GM21723 (cell line): ENCODE measurements at regions not wholly inside any gene's neighbourhood (a gene's known extent, or its start where the extent isn't known, plus 50 kb on each side); places are given as distances from the start of the nearest gene placed in this dataset.

Source experiments
- ATAC-seq: cut with Tn5 transposase; IDR thresholded peaks from one replicate; pipeline ENCODE4 v1.9.1; 2021; ENCODE audit warnings: mild to moderate bottlenecking, moderate library complexity; ENCODE audit not compliant: unreplicated experiment

DNA sequence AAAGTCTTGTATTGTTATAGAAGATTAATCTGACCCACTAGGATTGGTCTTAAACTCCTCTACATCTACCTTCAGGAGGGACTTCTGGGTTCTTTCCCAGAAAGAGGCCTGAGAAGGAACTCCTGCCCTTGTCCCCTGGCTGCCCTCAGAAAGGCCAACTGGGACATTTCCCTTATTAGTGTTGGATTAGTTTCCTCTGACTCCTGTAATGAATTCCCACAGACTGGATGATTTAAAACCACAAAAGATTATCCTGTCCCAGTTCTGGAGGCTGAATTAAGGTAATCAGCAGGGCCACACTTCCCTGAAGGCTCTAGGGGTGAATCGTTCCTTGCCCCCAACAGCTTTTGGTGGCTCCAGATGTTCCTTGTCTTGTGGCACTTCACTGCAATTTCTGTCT, 102.8 kb upstream of the NMNAT3 start:
- ATAC-seq, result no peak

DNA sequence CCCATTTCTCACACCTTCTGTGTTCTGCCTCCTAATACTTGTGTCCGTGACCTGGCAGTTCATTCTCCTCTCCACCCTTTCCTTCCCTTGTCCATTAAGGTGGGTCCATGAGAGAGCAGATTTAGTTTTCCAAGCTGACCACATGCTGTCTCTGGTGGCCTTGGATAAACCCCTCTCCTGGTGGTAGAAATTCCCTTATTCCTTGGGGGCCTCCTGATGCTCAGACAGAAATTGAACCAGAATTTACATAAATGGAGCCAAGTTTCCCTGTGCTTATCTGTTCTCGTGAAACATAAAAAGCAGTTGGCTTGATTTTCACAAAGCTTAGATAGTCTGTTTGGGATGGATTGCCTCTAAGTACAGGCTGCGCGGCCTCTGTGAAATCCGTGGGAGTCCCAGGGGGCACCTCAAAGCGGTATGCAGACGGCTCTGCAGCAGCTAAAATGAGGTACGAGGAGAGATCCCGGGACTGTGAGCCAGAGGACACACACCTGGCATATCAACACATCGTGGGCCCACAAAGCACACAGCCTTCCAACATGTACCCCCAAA, 101.0 kb upstream of the NMNAT3 start:
- no peak for ATAC-seq

DNA sequence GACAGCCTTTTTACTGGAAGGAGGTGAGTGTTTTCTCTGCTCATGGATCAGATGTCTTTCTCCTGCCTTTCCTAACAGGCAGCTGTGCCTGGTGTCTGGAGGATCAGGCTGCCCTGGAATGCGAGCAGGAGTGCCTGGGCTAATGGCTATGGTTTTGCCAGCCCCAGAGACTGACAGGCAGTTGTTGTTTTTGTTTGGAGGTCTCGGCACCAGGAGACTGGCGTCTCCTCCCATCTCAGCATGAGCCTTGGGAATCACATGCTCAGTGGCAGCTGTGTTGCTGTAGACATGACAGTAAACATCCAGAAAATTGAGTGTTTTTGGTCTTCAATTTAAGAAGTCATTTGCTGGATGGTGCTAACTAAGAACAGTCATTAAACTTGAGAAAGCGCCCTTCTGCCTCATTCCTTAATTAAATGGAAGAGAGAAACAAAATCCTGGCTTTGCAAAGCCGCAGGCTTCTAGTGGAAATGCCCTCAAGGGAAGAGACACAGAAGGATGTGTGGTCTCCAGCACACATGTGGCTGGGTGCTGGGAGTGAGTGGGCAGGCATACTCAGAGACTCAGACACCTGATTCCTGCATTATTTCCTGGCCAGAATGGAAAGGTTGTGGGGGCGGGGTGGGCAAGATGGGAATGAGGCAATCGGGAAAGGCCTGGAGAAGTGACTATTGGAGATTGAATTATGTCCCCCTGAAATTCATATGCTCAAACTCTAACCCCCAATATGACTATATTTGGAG, 97.0 kb upstream of the NMNAT3 start:
- no peak for ATAC-seq

DNA sequence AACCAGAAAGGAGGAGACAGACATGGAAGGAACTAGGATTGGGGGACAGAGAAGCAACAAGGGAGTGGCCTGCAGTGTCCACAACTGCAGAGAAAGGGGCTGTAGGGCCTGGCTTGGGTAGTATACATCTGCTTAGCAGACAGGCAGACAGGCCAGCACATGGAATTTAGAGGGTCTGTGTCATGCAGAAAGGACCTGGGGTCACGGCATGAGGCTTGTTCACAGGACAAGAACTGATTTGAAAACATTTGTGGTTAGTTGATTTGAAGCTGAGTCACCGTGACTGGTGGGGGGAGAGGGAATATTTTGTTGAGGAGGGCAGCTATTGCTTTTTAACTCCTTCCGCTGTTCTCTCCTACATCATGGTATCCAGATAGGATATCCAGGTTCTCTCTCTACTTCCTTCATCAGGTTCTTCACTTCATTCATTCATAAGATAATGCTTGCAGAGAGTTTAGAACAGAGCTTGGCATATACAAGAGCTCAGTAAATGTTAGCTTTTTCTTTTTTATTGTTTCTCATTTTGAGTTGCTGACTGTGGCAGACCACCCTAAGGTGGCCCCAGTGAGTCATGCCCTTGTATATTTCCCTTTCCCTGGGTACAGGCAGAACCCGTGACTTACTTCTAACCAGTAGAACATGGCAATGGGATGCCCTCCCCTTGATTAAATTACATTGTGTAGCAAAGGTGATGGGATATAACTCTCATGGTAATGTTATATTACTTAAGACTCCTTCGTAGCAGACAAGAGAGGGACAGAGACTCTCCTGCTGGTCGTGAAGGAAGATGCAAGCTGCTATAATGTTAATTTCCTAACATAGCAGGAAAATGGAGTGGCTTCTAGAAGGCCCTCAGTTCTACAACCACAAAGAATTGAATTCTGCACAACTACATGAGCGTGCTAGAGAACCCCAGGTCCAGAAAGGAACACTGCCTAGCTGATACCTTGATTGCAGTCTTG, 95.0 kb upstream of the NMNAT3 start:
- ATAC-seq, result no peak

DNA sequence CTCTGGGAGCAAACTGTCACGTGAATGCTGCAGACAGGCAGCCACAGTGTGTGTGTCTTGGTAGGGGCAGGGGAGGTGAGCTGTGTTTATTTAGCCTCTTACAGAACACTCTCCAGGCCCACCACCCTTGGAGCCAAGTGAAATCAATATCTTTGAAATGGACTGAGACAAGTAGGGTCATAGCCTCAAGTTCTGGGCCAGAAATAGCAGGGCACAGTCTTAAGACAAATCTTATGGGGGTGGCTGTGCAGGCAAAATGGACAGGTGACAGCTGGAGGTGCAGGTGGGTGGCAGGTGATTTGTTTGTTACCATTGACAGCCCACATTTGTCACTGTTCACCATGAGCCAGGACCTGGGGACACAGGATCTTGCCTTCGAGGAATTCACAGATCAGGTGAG, 93.6 kb upstream of the NMNAT3 start:
- ATAC-seq, result no peak

DNA sequence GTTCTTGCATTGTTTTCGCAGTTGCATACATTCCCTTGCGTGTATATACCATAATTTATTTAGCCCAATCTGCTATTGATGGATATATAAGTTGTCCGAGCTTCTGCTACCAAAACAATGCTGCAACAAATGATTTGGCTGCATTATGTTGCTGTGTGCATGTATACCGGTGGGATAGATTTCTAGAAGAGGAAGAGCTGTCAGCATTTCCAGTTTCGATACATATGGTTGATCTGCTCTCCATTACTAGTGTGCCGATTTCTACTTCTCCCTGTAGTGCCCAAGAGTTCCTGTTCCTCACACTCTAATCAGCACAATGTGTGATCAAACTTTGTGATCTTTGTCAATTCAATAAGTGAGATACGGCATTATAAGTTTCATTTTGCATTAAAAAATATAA, 92.8 kb upstream of the NMNAT3 start:
- ATAC-seq, result no peak

DNA sequence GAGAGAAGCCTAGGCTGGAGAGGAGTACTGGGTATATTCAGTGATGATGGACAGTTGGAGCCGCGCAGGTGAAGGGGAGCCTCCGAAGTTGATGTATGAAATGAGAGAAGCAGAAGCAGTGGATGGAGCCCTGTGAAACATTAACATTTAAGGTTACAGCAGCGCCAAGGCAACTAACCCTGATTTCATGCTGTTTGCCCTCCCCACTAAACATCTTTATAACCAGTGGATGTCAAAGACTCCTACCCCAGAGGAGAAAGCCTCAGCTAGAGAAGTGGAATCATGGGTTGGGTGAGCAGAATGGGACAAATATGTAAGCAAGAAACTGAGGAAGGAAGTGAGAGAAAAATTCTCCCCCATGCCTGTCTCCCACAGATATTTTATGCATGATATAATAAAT, 92.0 kb upstream of the NMNAT3 start:
- ATAC-seq, result no peak

DNA sequence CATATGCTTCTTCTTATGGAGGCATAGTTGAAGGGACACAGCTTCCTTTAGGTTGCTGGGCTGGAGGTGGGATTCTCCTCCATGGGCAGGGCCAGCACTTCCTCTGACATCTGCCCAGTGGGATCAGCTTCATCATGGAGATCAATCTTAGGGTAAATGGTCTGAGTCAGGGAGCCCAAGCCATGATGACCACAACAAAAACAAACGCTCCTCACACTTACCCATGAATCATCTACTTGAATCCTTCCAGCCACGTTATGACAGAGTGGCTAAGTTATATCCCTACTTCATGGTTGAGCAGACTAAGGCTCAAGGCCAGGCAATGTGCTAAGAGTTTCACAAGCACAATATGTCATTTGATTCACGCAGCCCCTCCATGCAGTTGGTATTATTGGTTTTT, 87.2 kb upstream of the NMNAT3 start:
- no peak for ATAC-seq

DNA sequence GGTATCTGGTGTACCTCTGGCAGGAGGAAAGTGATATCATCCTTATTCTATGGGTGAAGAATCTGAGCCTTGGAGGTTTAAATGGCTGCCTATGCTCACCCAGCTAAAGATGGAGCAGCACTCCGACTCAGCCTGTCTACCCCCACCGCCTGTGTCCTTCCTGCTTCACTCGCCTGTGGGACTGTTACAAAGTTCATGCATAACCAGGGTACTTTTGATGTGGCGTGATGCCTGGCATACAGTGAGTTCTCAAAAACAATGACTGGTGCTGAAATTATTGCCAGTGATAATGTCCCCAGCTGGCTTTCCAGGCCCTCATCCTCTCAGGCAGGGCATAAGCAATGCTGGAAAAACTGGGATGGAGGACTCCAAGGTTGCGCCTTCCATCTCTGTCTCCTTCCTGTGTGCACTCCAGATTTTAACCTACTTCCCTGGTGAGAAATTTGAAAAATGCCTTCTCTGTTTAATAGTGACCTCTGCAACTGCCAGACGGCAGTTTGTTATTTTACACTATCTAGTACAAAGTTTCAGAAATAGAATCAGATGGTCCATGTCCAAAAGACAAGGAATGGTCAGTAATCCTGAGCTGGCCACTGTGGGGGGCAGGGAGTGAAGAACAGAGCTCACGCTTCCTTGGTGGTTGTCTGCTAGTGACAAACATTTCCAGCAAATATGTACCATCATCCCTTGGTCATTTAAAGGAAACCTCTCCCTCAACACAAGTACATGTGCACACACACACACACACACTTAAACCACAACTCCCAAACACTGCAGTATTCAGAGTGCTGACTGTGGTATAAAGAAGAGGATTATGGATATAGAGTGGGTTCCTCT, 86.5 kb upstream of the NMNAT3 start:
- ATAC-seq, result no peak

DNA sequence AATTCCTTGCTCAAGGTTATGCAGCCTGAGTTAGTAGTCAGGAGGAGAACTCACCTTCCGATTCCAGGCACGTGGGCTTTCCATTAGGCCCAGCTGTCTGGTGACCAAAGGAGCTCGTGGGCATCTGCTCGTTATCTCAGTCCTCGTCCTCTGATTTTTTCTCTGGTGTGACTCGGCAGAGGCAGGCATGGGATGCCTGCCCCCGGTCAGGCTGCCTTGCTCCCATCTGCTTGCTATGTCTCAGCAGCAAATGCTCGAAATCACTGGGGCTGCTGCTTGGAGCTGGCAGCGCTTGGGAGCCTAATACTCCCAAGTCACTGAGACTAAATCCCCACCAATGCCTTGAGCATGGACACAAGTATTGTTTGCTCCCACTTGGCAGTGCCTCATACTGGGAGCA, 84.5 kb upstream of the NMNAT3 start:
- no peak for ATAC-seq

DNA sequence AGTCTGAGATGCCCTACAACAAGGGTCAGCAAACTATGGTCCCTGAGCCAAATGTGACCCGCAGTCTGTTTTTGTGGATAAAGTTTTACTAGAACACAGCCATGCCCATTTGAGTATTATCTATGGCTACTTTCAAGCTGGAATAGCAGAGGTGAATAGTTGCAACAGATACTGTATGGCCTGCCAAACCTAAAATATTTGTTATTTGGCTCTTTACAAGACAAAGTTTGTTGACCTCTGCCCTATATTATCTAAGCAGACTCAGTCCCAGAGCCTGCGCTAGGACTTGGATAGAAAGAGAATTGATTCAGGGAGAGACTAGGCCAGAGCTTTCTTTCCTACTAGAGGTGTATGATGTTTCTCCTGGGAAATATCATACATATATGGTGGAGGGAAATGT, 81.7 kb upstream of the NMNAT3 start:
- no peak for ATAC-seq

DNA sequence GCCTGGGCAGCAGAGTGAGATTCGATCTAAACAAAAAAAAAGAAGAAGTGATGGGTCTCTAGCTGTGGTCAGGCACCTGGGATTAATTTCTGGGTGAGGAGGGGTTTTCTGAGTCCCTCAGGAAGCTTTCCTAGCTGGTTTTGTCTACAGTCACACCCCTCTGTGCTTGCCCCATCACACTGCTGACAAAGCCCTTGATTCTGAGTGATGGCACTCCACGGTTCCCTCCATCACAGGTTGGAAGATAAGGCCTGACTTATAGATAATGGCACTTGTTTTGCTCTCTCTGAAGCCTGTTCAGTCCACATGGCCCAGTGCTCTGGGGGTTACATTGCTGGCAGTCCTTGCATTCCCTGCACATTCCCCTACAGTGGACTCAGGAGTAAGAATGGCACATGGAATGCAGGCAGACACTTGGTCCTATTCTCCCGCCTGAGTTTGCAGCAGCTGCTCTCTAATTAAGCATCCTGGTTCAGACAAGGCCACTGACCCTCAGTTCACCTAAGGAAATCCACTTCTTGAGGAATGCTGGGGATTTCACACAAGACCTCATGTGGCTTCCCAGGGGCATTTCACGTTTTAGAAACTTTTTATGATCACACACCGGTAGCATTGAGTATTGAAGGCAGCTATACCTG, 81.0 kb upstream of the NMNAT3 start:
- ATAC-seq, result no peak

DNA sequence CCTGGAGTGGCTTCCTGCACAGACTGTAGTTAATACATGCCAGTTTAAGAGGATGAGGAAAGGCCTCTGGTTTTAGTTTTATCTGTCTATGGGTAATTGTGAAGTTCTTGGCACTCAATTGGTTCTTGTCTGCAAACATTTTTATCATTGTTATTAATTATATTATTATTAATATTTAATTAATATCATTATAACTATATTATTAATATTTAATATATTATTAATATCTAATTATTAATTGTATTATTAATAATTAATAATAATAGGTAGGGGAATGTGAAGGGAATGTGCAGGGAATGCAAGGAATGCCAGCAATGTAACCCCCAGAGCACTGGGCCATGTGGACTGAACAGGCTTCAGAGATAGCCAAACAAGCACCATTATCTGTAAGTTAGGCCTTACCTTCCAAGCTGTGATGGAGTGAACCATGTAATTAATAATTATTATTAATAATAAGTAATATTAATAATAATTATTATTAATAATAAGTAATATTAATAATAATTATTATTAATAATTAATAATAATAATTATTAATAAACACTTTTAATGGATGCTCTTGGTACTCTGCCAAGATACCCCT, 79.8 kb upstream of the NMNAT3 start:
- ATAC-seq, result no peak

DNA sequence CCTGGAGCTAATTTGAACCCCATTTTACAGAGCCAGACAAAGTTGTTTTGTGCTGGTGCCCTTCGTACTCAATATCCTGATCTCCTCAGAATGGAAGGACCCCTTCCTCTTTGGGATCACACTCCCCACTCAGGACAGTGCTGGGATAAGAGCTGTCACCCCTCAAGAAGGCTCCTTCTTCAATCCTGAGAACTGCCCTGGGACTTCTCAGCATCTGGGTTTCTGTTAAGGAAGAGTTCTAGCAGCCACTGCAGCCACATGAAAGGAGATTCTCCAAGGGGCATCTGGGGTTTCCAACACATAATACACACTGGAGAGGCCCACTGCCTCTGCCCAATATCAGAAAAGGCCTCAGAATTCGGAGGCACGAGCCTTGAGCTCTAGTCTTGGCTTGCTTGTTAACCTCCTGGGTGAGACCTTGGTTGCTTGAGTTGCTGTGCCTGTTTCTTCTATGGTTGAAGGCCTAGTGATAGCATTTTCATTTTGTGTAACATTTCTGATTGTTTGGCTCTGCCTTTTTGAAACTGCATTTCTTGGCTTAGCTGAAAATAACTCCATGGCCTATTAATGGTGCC, 78.8 kb upstream of the NMNAT3 start:
- no peak for ATAC-seq

DNA sequence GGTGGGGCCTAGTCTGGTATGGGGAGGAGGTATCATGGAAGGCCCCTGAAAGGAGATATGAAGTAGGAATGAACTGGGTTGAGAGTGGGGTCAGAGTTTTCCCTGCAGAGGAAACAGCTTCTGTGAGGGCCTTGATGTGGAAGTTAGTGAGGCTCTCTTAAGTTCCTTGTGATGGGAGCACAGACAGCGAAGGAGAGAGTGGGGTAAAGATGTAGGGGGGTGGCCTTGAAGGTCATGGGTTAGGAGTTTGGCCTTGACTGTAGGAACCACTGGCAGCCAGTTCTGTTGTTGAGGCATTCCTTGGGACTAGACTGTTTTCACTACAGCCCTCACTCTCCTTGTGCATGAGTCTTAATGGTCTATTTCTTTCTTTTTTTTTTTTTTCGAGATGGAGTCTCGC, 77.8 kb upstream of the NMNAT3 start:
- no peak for ATAC-seq

DNA sequence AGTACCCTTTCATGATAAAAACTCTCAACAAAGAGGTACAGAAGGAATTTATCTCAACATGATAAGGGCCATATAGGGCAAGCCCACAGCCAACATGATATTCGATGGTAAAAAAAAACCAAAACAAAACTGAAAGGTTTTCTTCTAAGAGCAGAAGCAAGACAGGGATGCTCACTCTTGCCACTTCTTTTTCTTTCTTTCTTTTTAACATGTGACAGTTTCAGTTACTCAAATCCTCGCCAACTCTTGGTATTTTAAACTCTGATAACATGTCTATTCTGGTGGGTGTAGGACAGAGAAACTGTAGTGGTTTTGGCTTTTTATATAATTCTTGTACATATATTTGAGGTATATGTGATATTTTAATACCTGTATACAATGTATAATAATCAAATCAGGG, 74.0 kb upstream of the NMNAT3 start:
- peak; percentile 84 for ATAC-seq

DNA sequence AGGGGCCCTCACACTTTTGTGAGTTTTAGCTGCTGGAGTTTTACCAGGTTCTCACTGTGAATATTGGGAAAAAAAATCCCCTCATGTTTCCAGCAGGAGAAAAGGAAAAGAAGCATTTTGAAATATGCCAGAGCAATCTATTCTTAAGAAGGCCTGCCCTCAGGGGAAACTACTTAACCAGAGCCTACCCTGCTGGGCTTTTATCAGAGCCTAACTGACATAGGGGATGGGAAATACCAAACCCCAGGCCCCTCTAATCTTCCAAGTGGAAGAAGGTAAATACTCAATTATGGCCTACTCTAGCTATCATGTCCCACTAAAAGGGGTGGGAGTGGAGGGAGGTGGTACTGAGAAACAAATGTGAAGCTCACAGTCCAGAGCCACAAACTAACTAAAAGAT, 68.7 kb upstream of the NMNAT3 start:
- no peak for ATAC-seq

DNA sequence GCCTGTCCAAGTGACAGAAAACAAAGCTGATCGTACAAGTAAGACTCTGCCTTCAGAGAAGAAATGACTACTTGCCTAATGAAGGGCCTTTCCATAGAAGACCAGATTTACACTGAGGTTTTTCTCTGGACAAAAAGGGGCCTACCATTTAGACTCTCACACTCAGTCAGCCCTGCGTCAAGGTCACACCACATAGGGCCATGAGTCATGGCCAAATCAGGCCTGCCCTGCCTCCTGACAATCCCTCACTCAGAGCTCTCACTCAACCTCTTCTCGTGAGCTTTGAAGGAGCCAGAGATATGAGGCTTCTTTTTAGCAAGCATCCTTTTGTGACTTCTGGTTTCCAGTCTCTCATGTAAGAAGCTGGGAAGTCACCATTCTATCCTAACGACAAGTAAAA, 68.1 kb upstream of the NMNAT3 start:
- ATAC-seq, result no peak

DNA sequence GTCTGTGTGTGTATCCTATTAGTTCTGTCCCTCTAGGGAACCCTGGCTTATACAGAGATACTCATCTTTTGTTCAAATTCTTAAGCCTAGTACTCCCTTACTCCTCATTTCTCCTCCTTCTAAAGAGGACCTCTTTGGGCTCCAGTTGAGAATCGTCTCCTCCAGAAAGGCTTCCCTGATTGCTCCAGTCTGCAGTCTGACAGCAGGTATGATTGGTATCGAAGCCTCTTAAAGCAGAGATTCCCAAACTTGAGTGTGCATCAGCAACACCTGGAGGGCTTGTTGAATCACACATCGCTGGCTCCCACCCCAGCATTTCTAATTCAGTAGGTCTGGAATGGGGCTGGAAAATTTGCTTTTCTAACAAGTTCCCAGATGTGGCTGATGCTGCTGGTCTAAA, 60.9 kb upstream of the NMNAT3 start:
- ATAC-seq, result no peak
